Epithelial cell of proximal tubule (primary cell): ENCODE measurements at regions not wholly inside any gene's neighbourhood (a gene's known extent, or its start where the extent isn't known, plus 50 kb on each side); places are given as distances from the start of the nearest gene placed in this dataset.

Experiments used
- DNase-seq: peaks from one replicate; pipeline ENCODE4 v3.0.0-alpha.2; 2011; ENCODE audit warnings: low read depth
- H3K4me3 ChIP-seq: 2 replicates; pipeline ENCODE4 v1.5.1; 2011; ENCODE audit warnings: low read depth, mild to moderate bottlenecking, low read length
- CTCF ChIP-seq: conservative IDR thresholded peaks from 2 replicates; pipeline ENCODE4 v1.5.1; 2012; ENCODE audit warnings: low read depth, mild to moderate bottlenecking, low read length

GRCh38 chr10:25114036-25114411 is 60.8 kb upstream of the GPR158 start:
- H3K4me3 ChIP-seq: no peak overlapping the region
- no peak for DNase-seq
- TF ChIP-seq CTCF: no peak

- no peak for TF ChIP-seq CTCF
- H3K4me3 ChIP-seq: no peak overlapping the region
- DNase-seq: no peak
Observed at GRCh38 chr10:25117757-25118156, 57.0 kb upstream of the GPR158 start.

- TF ChIP-seq CTCF: no peak
- no peak for DNase-seq
Observed at GRCh38 chr10:25120188-25120587, 54.6 kb upstream of the GPR158 start.

More at GRCh38 chr10:25120188-25120587, 54.6 kb upstream of the GPR158 start:
- no peak overlapping the region for H3K4me3 ChIP-seq
